K562 (cell line): ENCODE measurements at regions not wholly inside any gene's neighbourhood (a gene's known extent, or its start where the extent isn't known, plus 50 kb on each side); places are given as distances from the start of the nearest gene placed in this dataset.

ENCODE experiments used
- ARID3A ChIP-seq: IDR thresholded peaks from 2 replicates; pipeline ENCODE4 v1.6.1; 2012; ENCODE audit warnings: low read depth, low read length, improper control_type of control experiment, borderline replicate concordance
- BRD4 ChIP-seq: fragments of 200-600 bp; sonication (generic); IDR thresholded peaks from 2 replicates; pipeline ENCODE4 v1.6.1; 2017; ENCODE audit warnings: inconsistent platforms
- C11orf30 ChIP-seq: fragments of 450-650 bp; IDR thresholded peaks from 2 replicates; pipeline ENCODE4 v1.6.1; 2016; ENCODE audit warnings: low read depth, mild to moderate bottlenecking
- CBX3 ChIP-seq, 2 experiments: IDR thresholded peaks; 1 replicate in 1 of 2; 2 replicates in 1 of 2; pipeline ENCODE4 v1.6.1; 2012; ENCODE audit warnings: inconsistent platforms in 2 of 2, low read length in 2 of 2, borderline replicate concordance in 1 of 2, control low read depth in 1 of 2
- CEBPZ ChIP-seq: fragments of 150-350 bp; IDR thresholded peaks from 2 replicates; pipeline ENCODE4 v1.6.1; 2014; ENCODE audit warnings: low read depth, mild to moderate bottlenecking, low read length, borderline replicate concordance
- HNRNPUL1 ChIP-seq: fragments of 200-400 bp; formaldehyde crosslinking; IDR thresholded peaks from 2 replicates; pipeline ENCODE4 v1.6.1; 2017; ENCODE audit warnings: low read length
- MAX ChIP-seq: sonication (generic); formaldehyde crosslinking; IDR thresholded peaks from 2 replicates; pipeline ENCODE4 v1.9.0; 2022; ENCODE audit warnings: mild to moderate bottlenecking, missing genetic modification reagents
- MYBL2 ChIP-seq, 2 experiments: fragments of 450-650 bp in 1 of 2; sonication (generic) in 1 of 2; formaldehyde crosslinking in 1 of 2; IDR thresholded peaks; 2 replicates each; pipeline versions ENCODE4 v1.6.1 to v1.8.1; 2017 to 2022; ENCODE audit warnings: borderline replicate concordance in 1 of 2, inconsistent platforms in 1 of 2, low read depth in 1 of 2, mild to moderate bottlenecking in 1 of 2, missing genetic modification reagents in 1 of 2, moderate library complexity in 1 of 2
- NKRF ChIP-seq: fragments of 450-650 bp; IDR thresholded peaks from 2 replicates; pipeline ENCODE4 v1.6.1; 2016; ENCODE audit warnings: borderline replicate concordance
- RBM14 ChIP-seq: fragments of 200-400 bp; formaldehyde crosslinking; IDR thresholded peaks from 2 replicates; pipeline ENCODE4 v1.6.1; 2018; ENCODE audit warnings: low read depth, mild to moderate bottlenecking, low read length, moderate library complexity, borderline replicate concordance; ENCODE audit not compliant: insufficient read depth
- RBM15 ChIP-seq: fragments of 200-400 bp; formaldehyde crosslinking; IDR thresholded peaks from 2 replicates; pipeline ENCODE4 v1.6.1; 2018; ENCODE audit warnings: mild to moderate bottlenecking, low read length, moderate library complexity; ENCODE audit not compliant: insufficient read depth
- SAFB ChIP-seq: fragments of 200-400 bp; formaldehyde crosslinking; IDR thresholded peaks from 2 replicates; pipeline ENCODE4 v1.6.1; 2017; ENCODE audit warnings: low read depth, low read length, borderline replicate concordance
- TEAD2 ChIP-seq: fragments of 450-650 bp; IDR thresholded peaks from 2 replicates; pipeline ENCODE4 v1.6.1; 2016; ENCODE audit warnings: missing genetic modification characterization, control low read depth, missing compliant biosample characterization
- TOE1 ChIP-seq, 2 experiments: fragments of 450-650 bp in 1 of 2; sonication (generic) in 1 of 2; formaldehyde crosslinking in 1 of 2; IDR thresholded peaks; 2 replicates each; pipeline versions ENCODE4 v1.7.1 to v1.8.0; 2016 to 2022; ENCODE audit warnings: borderline replicate concordance in 2 of 2, mild to moderate bottlenecking in 2 of 2, antibody characterized with exemption in 1 of 2, inconsistent platforms in 1 of 2, low read depth in 1 of 2, missing genetic modification reagents in 1 of 2, moderate library complexity in 1 of 2
- YY1 ChIP-seq, 3 experiments: IDR thresholded peaks; 2 replicates each; pipeline ENCODE4 v1.6.1; 2011; ENCODE audit warnings: low read length in 2 of 3, mild to moderate bottlenecking in 2 of 3, moderate library complexity in 2 of 3, borderline replicate concordance in 1 of 3, control low read depth in 1 of 3, low read depth in 1 of 3; ENCODE audit not compliant: insufficient read depth in 3 of 3, insufficient replicate concordance in 2 of 3, control insufficient read depth in 1 of 3, insufficient read length in 1 of 3; ENCODE audit errors: extremely low read depth in 1 of 3
- ZNF133 ChIP-seq: fragments of 250-450 bp; sonication (Bioruptor Pico); IDR thresholded peaks from 2 replicates; pipeline ENCODE4 v1.4.0; 2020; ENCODE audit warnings: mild to moderate bottlenecking
- ZNF41 ChIP-seq: fragments of 250-450 bp; sonication (Bioruptor Pico); conservative IDR thresholded peaks from 2 replicates; pipeline ENCODE4 v1.4.0; 2020; ENCODE audit warnings: mild to moderate bottlenecking
- ZNF507 ChIP-seq: conservative IDR thresholded peaks from 2 replicates; pipeline ENCODE4 v1.6.1; 2017; ENCODE audit warnings: missing genetic modification characterization, missing compliant biosample characterization

GRCh38 chr15:92803852-92804609 is 96.1 kb upstream of the CHD2 start (continued):
- TF ChIP-seq TOE1 (IDR thresholded peaks at IDR 0.05; ENCODE audit: borderline replicate concordance) (peak; percentile 94), TOE1 (CRISPR knock-in tag; IDR thresholded peaks at IDR 0.05; ENCODE audit: borderline replicate concordance, low read depth) (no peak), HNRNPUL1 (no peak), RBM15 (no peak), MAX (CRISPR knock-in tag) (no peak), BRD4 (no peak), RBM14 (no peak), ZNF507 (no peak), YY1 (IDR thresholded peaks at IDR 0.05; ENCODE audit: borderline replicate concordance in 1 of 3, control insufficient read depth in 1 of 3, extremely low read depth in 1 of 3, insufficient read depth in 3 of 3, insufficient read length in 1 of 3, insufficient replicate concordance in 2 of 3, low read depth in 1 of 3, low read length in 2 of 3) (no peak), TEAD2 (tag) (peak; percentile 63; the same call in 1 of the 2 replicates), CBX3 (IDR thresholded peaks at IDR 0.05; ENCODE audit: borderline replicate concordance in 1 of 2, low read length in 2 of 2) (0 out of 3 replicates have a peak, but pooled peaks of 1 of the 2 experiments have one; percentile 10), MYBL2 (IDR thresholded peaks at IDR 0.05; ENCODE audit: low read depth) (peak; percentile 82), MYBL2 (CRISPR knock-in tag; IDR thresholded peaks at IDR 0.05; ENCODE audit: borderline replicate concordance) (no peak), C11orf30 (peak; percentile 91), SAFB (no peak), ARID3A (0 out of 2 replicates have a peak, but pooled peaks have one; percentile 38), CEBPZ (no peak), ZNF41 (CRISPR knock-in tag) (no peak), NKRF (no peak), ZNF133 (CRISPR knock-in tag) (no peak)
